B cell (primary cell): ENCODE measurements at regions not wholly inside any gene's neighbourhood (a gene's known extent, or its start where the extent isn't known, plus 50 kb on each side); places are given as distances from the start of the nearest gene placed in this dataset.

Experiments
- ATAC-seq: fragments of 200-7000 bp; cut with Tn5 transposase; one replicate; pipeline ENCODE4 v1.10.0; 2021; ENCODE audit warnings: low read depth, mild to moderate bottlenecking, moderate number of reproducible peaks, moderate library complexity
- CTCF ChIA-PET: fragments of 350-600 bp; sonication (Branson Sonifier 250); formaldehyde crosslinking; loops from one replicate; lab custom pipeline; 2021; ENCODE audit warnings: antibody characterized with exemption, inconsistent platforms; lab: Charles Lee
- POLR2A ChIA-PET: fragments of 350-600 bp; sonication (Branson Sonifier 250); formaldehyde crosslinking; loops from one replicate; lab custom pipeline; 2021; ENCODE audit warnings: antibody characterized with exemption; lab: Charles Lee
- DNase-seq: peaks from one replicate; pipeline ENCODE4 v3.0.0; 2013
- H2AFZ ChIP-seq: 2 replicates; pipeline ENCODE4 v1.6.1; 2012; ENCODE audit warnings: mild to moderate bottlenecking, low read depth, low read length; ENCODE audit not compliant: insufficient read depth, poor library complexity, severe bottlenecking
- H3K27ac ChIP-seq, 2 donors: 1 replicate in 1 of 2; 2 replicates in 1 of 2; pipeline ENCODE4 v1.5.1; 2012 to 2013; ENCODE audit warnings: low read length in 2 of 2, mild to moderate bottlenecking in 2 of 2, moderate library complexity in 1 of 2
- H3K27me3 ChIP-seq, 4 experiments: fragments of 200-600 bp in 1 of 4; sonication (generic) in 1 of 4; replicated peaks in 1 of 4; 1 replicate in 2 of 4; 2 replicates in 2 of 4; pipeline versions ENCODE4 v1.6.1 to v1.7.0; 2013 to 2016; ENCODE audit warnings: low read length in 3 of 4, mild to moderate bottlenecking in 2 of 4, mixed read lengths in 1 of 4, moderate library complexity in 1 of 4; ENCODE audit not compliant: insufficient read depth in 4 of 4, control insufficient read depth in 3 of 4; ENCODE audit errors: control extremely low read depth in 1 of 4
- H3K36me3 ChIP-seq, 2 experiments: replicated peaks in 1 of 2; 1 replicate in 1 of 2; 2 replicates in 1 of 2; pipeline versions ENCODE4 v1.6.1 to v1.7.1; 2013; ENCODE audit warnings: low read length in 1 of 2; ENCODE audit not compliant: insufficient read depth in 2 of 2, control insufficient read depth in 1 of 2; ENCODE audit errors: control extremely low read depth in 1 of 2, extremely low read depth in 1 of 2
- H3K4me1 ChIP-seq, 2 donors: fragments of 200-600 bp in 1 of 2; sonication (generic) in 1 of 2; 1 replicate in 1 of 2; 2 replicates in 1 of 2; pipeline versions ENCODE4 v1.5.1 to v1.6.1; 2013 to 2017; ENCODE audit warnings: low read length in 2 of 2; ENCODE audit not compliant: control insufficient read depth in 2 of 2, insufficient read depth in 2 of 2
- H3K4me2 ChIP-seq: replicated peaks from 2 replicates; pipeline ENCODE3; 2012; ENCODE audit warnings: mild to moderate bottlenecking, low read depth, low read length; ENCODE audit not compliant: poor library complexity, severe bottlenecking
- H3K4me3 ChIP-seq, 5 experiments: fragments of 200-600 bp in 1 of 5; sonication (generic) in 1 of 5; 1 replicate in 3 of 5; 2 replicates in 2 of 5; pipeline versions ENCODE4 v1.5.1 to v1.7.0; 2011 to 2016; ENCODE audit warnings: low read length in 4 of 5, mild to moderate bottlenecking in 4 of 5, low read depth in 2 of 5, control low read depth in 1 of 5, moderate library complexity in 1 of 5; ENCODE audit not compliant: insufficient read depth in 1 of 5; ENCODE audit errors: control extremely low read depth in 1 of 5, extremely low read depth in 1 of 5
- H3K79me2 ChIP-seq: fragments of 200-600 bp; sonication (generic); one replicate; pipeline ENCODE4 v1.6.0; 2016; ENCODE audit warnings: low read length; ENCODE audit not compliant: control insufficient read depth, insufficient read depth
- H3K9ac ChIP-seq: fragments of 200-600 bp; sonication (generic); 2 replicates; pipeline ENCODE4 v1.6.1; 2017; ENCODE audit warnings: mild to moderate bottlenecking, low read length, moderate library complexity
- H3K9me3 ChIP-seq, 3 donors: one replicate each; pipeline versions ENCODE4 v1.6.1 to v1.7.1; 2013; ENCODE audit warnings: low read length in 2 of 3; ENCODE audit not compliant: control insufficient read depth in 2 of 3, insufficient read depth in 1 of 3; ENCODE audit errors: control extremely low read depth in 1 of 3
- H4K20me1 ChIP-seq: 2 replicates; pipeline ENCODE4 v1.6.0; 2012; ENCODE audit warnings: mild to moderate bottlenecking, low read length; ENCODE audit not compliant: insufficient read depth, control insufficient read depth, poor library complexity, severe bottlenecking
- H3K27ac Mint-ChIP-seq: one replicate; pipeline ENCODE4 v1.8.0; 2021; ENCODE audit warnings: mixed read lengths
- H3K27me3 Mint-ChIP-seq: one replicate; pipeline ENCODE4 v1.8.0; 2021; ENCODE audit warnings: mixed read lengths
- H3K4me1 Mint-ChIP-seq: one replicate; pipeline ENCODE4 v1.8.0; 2021; ENCODE audit warnings: mixed read lengths
- H3K4me3 Mint-ChIP-seq: one replicate; pipeline ENCODE4 v1.8.0; 2021; ENCODE audit warnings: mixed read lengths
- H3K9me3 Mint-ChIP-seq: one replicate; pipeline ENCODE4 v1.8.0; 2022; ENCODE audit warnings: mixed read lengths; ENCODE audit not compliant: insufficient read depth
- EZH2 ChIP-seq: IDR thresholded peaks from 2 replicates; pipeline ENCODE4 v1.6.1; 2012; ENCODE audit warnings: borderline replicate concordance, low read depth, mild to moderate bottlenecking, moderate library complexity, low read length; ENCODE audit not compliant: insufficient read depth, poor library complexity, severe bottlenecking
- WGBS: methylation state at CpG from one replicate; pipeline ENCODE4 v1.1.5; 2013; ENCODE audit warnings: missing lambda C conversion rate; ENCODE audit not compliant: insufficient coverage; 5-methylcytosine and 5-hydroxymethylcytosine counted together
- intact Hi-C: fragments of 100-400 bp; cut with micrococcal nuclease; formaldehyde crosslinking; loops from one replicate; pipeline ENCODE4 v1.10.0; 2022
- TF ChIP-seq, protein P1 (sequence below): fragments of 200-600 bp; IDR thresholded peaks from one replicate; pipeline ENCODE4 v1.8.0; 2022; ENCODE audit warnings: antibody characterized with exemption, mild to moderate bottlenecking

DNA sequence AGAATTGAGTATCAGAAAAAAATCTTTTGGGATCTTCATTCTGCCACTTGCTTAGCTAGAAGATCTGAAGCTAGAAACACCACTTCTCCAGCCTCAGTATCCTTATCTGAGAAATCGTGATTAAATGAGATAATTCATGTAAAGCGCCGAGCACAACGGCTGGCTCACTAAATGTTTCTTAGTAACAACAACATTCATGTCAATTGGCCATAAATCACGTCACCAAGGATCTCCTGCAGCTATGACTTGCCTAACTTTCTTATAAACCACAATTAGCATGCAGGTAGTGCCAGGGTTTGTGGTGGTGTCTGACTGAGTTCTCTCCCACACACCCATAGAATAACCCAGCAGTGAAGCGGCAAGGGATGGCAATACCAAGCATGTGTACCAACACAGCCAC lies 501.3 kb downstream of the EFNB2 start:
- Histone ChIP-seq H3K36me3 (no peaks in the 10 kb centered on the region), H3K4me1 (no peaks in the 10 kb centered on the region), H3K27ac (no peak overlapping the region), H2AFZ (no peak overlapping the region), H3K9ac (no peak overlapping the region), H3K4me2 (no peak overlapping the region), H3K27me3 (no peaks in the 10 kb centered on the region), H3K79me2 (no peaks in the 10 kb centered on the region), H3K4me3 (no peak overlapping the region), H4K20me1 (no peaks in the 10 kb centered on the region), H3K9me3 (peaks cover 0 to 9% (median 0%) of the 10 kb centered on the region in 3 donors)
- CTCF ChIA-PET: no interaction called here
- Mint-ChIP-seq H3K4me1 (no peaks in the 10 kb centered on the region), H3K27me3 (no peaks in the 10 kb centered on the region), H3K4me3 (no peak overlapping the region), H3K27ac (no peak overlapping the region), H3K9me3 (no peaks in the 10 kb centered on the region)
- ATAC-seq (no peak), DNase-seq (no peak)
- WGBS: no CpG with 5 or more reads among the region's 6 CpGs
- intact Hi-C loops: no loop called here
- TF ChIP-seq, protein P1, sequence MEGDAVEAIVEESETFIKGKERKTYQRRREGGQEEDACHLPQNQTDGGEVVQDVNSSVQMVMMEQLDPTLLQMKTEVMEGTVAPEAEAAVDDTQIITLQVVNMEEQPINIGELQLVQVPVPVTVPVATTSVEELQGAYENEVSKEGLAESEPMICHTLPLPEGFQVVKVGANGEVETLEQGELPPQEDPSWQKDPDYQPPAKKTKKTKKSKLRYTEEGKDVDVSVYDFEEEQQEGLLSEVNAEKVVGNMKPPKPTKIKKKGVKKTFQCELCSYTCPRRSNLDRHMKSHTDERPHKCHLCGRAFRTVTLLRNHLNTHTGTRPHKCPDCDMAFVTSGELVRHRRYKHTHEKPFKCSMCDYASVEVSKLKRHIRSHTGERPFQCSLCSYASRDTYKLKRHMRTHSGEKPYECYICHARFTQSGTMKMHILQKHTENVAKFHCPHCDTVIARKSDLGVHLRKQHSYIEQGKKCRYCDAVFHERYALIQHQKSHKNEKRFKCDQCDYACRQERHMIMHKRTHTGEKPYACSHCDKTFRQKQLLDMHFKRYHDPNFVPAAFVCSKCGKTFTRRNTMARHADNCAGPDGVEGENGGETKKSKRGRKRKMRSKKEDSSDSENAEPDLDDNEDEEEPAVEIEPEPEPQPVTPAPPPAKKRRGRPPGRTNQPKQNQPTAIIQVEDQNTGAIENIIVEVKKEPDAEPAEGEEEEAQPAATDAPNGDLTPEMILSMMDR: no peak
- no peak for TF ChIP-seq EZH2
- POLR2A ChIA-PET: no interaction called here

DNA sequence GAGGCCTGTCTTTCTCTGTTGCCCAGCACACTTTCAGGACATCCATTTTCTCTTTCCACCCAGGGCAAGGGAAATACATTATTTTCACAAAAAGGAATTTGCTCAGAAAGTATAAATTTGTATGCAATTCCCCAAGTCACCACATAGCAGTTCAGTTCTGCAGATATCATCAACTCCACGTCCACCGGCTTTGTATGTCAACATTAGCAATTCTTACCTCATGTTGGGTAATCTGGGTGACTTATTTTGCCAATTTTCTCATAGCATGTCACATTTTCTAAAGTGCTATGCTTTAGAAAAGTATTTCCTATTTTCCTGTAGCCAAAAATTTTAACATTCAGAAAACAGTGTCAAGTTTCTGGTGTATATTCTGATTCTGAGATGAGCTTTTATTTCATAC lies 501.8 kb downstream of the EFNB2 start:
- H3K36me3 ChIP-seq: no peaks in the 10 kb centered on the region
- POLR2A ChIA-PET: no interaction called here
- TF ChIP-seq, protein P1: no peak
- TF ChIP-seq EZH2: no peak
- Mint-ChIP-seq H3K27ac (no peak overlapping the region), H3K4me3 (no peak overlapping the region), H3K9me3 (no peaks in the 10 kb centered on the region), H3K27me3 (no peaks in the 10 kb centered on the region), H3K4me1 (no peaks in the 10 kb centered on the region)
- H3K4me2 ChIP-seq: no peak overlapping the region
- no peaks in the 10 kb centered on the region for H4K20me1 ChIP-seq
- H3K9ac ChIP-seq: no peak overlapping the region
- intact Hi-C loops: no loop called here
- CTCF ChIA-PET: no interaction called here
- DNase-seq: no peak
- H2AFZ ChIP-seq: no peak overlapping the region
- H3K9me3 ChIP-seq: peaks cover 0 to 9% (median 0%) of the 10 kb centered on the region in 3 donors
- no peaks in the 10 kb centered on the region for H3K4me1 ChIP-seq
- no peak overlapping the region for H3K4me3 ChIP-seq
- H3K79me2 ChIP-seq: no peaks in the 10 kb centered on the region
- no peak for ATAC-seq
- H3K27me3 ChIP-seq: no peaks in the 10 kb centered on the region
- no CpG with 5 or more reads among the region's 2 CpGs for WGBS
- no peak overlapping the region for H3K27ac ChIP-seq
